ENCODE measurements at regions not wholly inside any gene's neighbourhood (a gene's known extent, or its start where the extent isn't known, plus 50 kb on each side); places are given as distances from the start of the nearest gene placed in this dataset.
"Not testable (repeated sequence)": the region's sequence is repeated elsewhere in the genome, so short reads cannot be mapped to it uniquely, and the experiment has no call there.

- ATAC-seq (no peak), DNase-seq (no peak)
- Histone ChIP-seq H3K9me3 (no peaks in the 10 kb centered on the region), H3K36me3 (replicated peaks in 1 of 2; ENCODE audit: insufficient read depth in 1 of 2, low read depth in 2 of 2) (no peaks in the 10 kb centered on the region), H3K27ac (no peak overlapping the region), H3K4me3 (no peak overlapping the region), H3K4me1 (no peaks in the 10 kb centered on the region), H3K27me3 (peaks cover 0 to 3% of the 10 kb centered on the region in 2 donors)
- intact Hi-C loops (cut with DNase I), result no loop called here
- WGBS, 2 donors, result 78 to 81% methylated on average over 10 of the region's 10 CpGs
- no peak for TF ChIP-seq CTCF (IDR thresholded peaks at IDR 0.05)
- TF ChIP-seq POLR2A (IDR thresholded peaks at IDR 0.05), result no peak
These were observed 125.0 kb downstream of the URI1 start for GRCh38 chr19:30066781-30067759.

GRCh38 chr19:30067956-30068506, 126.0 kb downstream of the URI1 start:
- not testable (repeated sequence) for ATAC-seq; H3K36me3 ChIP-seq (replicated peaks in 1 of 2; ENCODE audit: insufficient read depth in 1 of 2, low read depth in 2 of 2)

GRCh38 chr19:30068528-30069395, 126.7 kb downstream of the URI1 start:
- peaks cover 0 to 3% of the 10 kb centered on the region in 2 donors for H3K27me3 ChIP-seq
- H3K27ac ChIP-seq, result no peak overlapping the region
- H3K4me3 ChIP-seq, result no peak overlapping the region
- DNase-seq (no peak), ATAC-seq (no peak)
- no peaks in the 10 kb centered on the region for H3K9me3 ChIP-seq
- H3K36me3 ChIP-seq (replicated peaks in 1 of 2; ENCODE audit: insufficient read depth in 1 of 2, low read depth in 2 of 2), result no peaks in the 10 kb centered on the region
- H3K4me1 ChIP-seq, result no peaks in the 10 kb centered on the region
- TF ChIP-seq CTCF (IDR thresholded peaks at IDR 0.05) (no peak), POLR2A (IDR thresholded peaks at IDR 0.05) (no peak)
- 62 to 83% methylated on average over 2 of the region's 2 CpGs for WGBS, 2 donors
- intact Hi-C loops (cut with DNase I), result no loop called here

More at GRCh38 chr19:30067956-30068506, 126.0 kb downstream of the URI1 start:
- H3K27me3 ChIP-seq; intact Hi-C loops (cut with DNase I); H3K4me3 ChIP-seq; DNase-seq; H3K4me1 ChIP-seq; H3K27ac ChIP-seq; H3K9me3 ChIP-seq: not testable (repeated sequence)
- 46 to 81% methylated on average over 2 of the region's 2 CpGs for WGBS, 2 donors

GRCh38 chr19:30069535-30070197, 127.6 kb downstream of the URI1 start:
- Histone ChIP-seq H3K4me3 (no peak overlapping the region), H3K27me3 (peaks cover 0 to 5% of the 10 kb centered on the region in 2 donors), H3K4me1 (no peaks in the 10 kb centered on the region), H3K27ac (no peak overlapping the region), H3K36me3 (replicated peaks in 1 of 2; ENCODE audit: insufficient read depth in 1 of 2, low read depth in 2 of 2) (no peaks in the 10 kb centered on the region), H3K9me3 (no peaks in the 10 kb centered on the region)
- TF ChIP-seq POLR2A (IDR thresholded peaks at IDR 0.05), result no peak
- no peak for TF ChIP-seq CTCF (IDR thresholded peaks at IDR 0.05)
- 60 to 77% methylated on average over 5 to 8 of the region's 8 CpGs for WGBS, 2 donors
- DNase-seq, result peak in 1 of 4 donors; percentile 4
- no peak for ATAC-seq
- intact Hi-C loops (cut with DNase I), result no loop called here

Measured in body of pancreas (tissue), 4 donors.